ENCODE measurements at regions not wholly inside any gene's neighbourhood (a gene's known extent, or its start where the extent isn't known, plus 50 kb on each side); places are given as distances from the start of the nearest gene placed in this dataset.

DNA sequence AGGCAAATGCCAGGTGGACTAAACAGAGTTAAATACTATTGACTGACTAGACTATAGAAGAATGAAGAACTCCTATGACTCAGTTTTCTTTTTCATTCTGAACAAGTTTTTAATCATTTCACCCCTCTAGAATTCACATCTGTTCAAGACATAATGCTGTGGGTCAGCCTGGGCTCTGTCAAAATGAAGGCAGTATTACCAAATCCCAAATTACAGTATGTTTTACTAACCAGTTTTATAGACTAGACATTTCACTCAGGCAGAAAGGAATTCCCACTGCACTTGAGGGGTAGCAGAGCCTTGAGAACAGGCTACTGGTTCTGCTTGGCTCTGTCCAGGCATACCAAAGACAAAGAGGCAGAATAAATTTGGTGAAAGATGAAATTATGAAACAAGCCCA, 511.7 kb downstream of the EPHA4 start:
- TF ChIP-seq, protein P1, sequence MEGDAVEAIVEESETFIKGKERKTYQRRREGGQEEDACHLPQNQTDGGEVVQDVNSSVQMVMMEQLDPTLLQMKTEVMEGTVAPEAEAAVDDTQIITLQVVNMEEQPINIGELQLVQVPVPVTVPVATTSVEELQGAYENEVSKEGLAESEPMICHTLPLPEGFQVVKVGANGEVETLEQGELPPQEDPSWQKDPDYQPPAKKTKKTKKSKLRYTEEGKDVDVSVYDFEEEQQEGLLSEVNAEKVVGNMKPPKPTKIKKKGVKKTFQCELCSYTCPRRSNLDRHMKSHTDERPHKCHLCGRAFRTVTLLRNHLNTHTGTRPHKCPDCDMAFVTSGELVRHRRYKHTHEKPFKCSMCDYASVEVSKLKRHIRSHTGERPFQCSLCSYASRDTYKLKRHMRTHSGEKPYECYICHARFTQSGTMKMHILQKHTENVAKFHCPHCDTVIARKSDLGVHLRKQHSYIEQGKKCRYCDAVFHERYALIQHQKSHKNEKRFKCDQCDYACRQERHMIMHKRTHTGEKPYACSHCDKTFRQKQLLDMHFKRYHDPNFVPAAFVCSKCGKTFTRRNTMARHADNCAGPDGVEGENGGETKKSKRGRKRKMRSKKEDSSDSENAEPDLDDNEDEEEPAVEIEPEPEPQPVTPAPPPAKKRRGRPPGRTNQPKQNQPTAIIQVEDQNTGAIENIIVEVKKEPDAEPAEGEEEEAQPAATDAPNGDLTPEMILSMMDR (IDR thresholded peaks at IDR 0.05; ENCODE audit: low read depth, low read length, poor library complexity, severe bottlenecking): no peak
- no peak for TF ChIP-seq EZH2phosphoT487 (IDR thresholded peaks at IDR 0.05; ENCODE audit: borderline replicate concordance, low read length)
